K562 (cell line): ENCODE measurements at regions not wholly inside any gene's neighbourhood (a gene's known extent, or its start where the extent isn't known, plus 50 kb on each side); places are given as distances from the start of the nearest gene placed in this dataset.

ENCODE experiments used
- ATAC-seq: fragments of 200-7000 bp; cut with Tn5 transposase; 3 replicates; pipeline ENCODE4 v1.9.1; 2020; ENCODE audit warnings: moderate library complexity
- BruUV-seq: library from RNA; stranded (reverse); fragments of 400-500 nt; replicated peaks from 2 replicates; lab custom pipeline; 2021; lab: Mats Ljungman, UMichigan
- CTCF ChIA-PET: fragments of 300-600 bp; formaldehyde crosslinking; extraction: SDS; loops from one replicate; lab custom pipeline; 2021; ENCODE audit warnings: low intra/inter-chr PET ratio; lab: Yijun Ruan, JAX
- POLR2A ChIA-PET: fragments of 300-600, 350-650 bp; sonication (Branson Sonifier 250); formaldehyde crosslinking; extraction: SDS; loops from one replicate; lab custom pipeline; 2021; ENCODE audit warnings: antibody characterized with exemption, inconsistent platforms; lab: Yijun Ruan, JAX
- DNase-seq, 4 experiments: peaks; one replicate each; pipeline versions ENCODE4 v3.0.0 to v3.0.0-alpha.2; 2011 to 2018; ENCODE audit warnings: low spot score in 3 of 4, mixed read lengths in 3 of 4; ENCODE audit errors: extremely low read depth in 1 of 4
- FAIRE-seq: peaks from 2 replicates; lab custom pipeline; 2011; peaks lifted over from hg19 to GRCh38; lab: Jason Lieb, UNC
- H2AFZ ChIP-seq: 2 replicates; pipeline ENCODE4 v1.6.0; 2011; ENCODE audit warnings: low read depth, low read length, control low read depth, inconsistent platforms
- H3K27ac ChIP-seq: fragments of 200-600 bp; 3 replicates; pipeline ENCODE4 v1.8.0; 2011; ENCODE audit warnings: low read depth, mild to moderate bottlenecking, control low read depth, inconsistent platforms, low read length, moderate library complexity, mixed read lengths; ENCODE audit errors: extremely low read depth
- H3K27me3 ChIP-seq, 2 experiments: fragments of 300-600 bp in 1 of 2; 2 replicates in 1 of 2; 3 replicates in 1 of 2; pipeline versions ENCODE4 v1.6.0 to v1.8.0; 2011; ENCODE audit warnings: inconsistent platforms in 2 of 2, low read length in 2 of 2, mild to moderate bottlenecking in 1 of 2, mixed read lengths in 1 of 2, moderate library complexity in 1 of 2; ENCODE audit not compliant: control insufficient read depth in 2 of 2, insufficient read depth in 2 of 2
- H3K36me3 ChIP-seq: fragments of 300-600 bp; 3 replicates; pipeline ENCODE4 v1.8.0; 2011; ENCODE audit warnings: mild to moderate bottlenecking, low read length, inconsistent platforms; ENCODE audit not compliant: control insufficient read depth, insufficient read depth
- H3K4me1 ChIP-seq, 2 experiments: fragments of 200-600 bp in 1 of 2; replicated peaks in 1 of 2; 2 replicates in 1 of 2; 3 replicates in 1 of 2; pipeline versions ENCODE4 v1.5.1 to v1.8.0; 2011; ENCODE audit warnings: inconsistent platforms in 2 of 2, low read length in 2 of 2, mild to moderate bottlenecking in 1 of 2, mixed read lengths in 1 of 2, moderate library complexity in 1 of 2; ENCODE audit not compliant: control insufficient read depth in 2 of 2, insufficient read depth in 2 of 2
- H3K4me2 ChIP-seq: 2 replicates; pipeline ENCODE4 v1.6.1; 2011; ENCODE audit warnings: low read length, control low read depth, inconsistent platforms, mixed read lengths; ENCODE audit not compliant: insufficient read depth
- H3K4me3 ChIP-seq: fragments of 200-600 bp; sonication (generic), shearing (Covaris generic); 2 replicates; pipeline ENCODE4 v1.5.1; 2016; ENCODE audit warnings: control low read depth, inconsistent platforms
- H3K79me2 ChIP-seq: fragments of 200-600 bp; 3 replicates; pipeline ENCODE4 v1.8.0; 2011; ENCODE audit warnings: low read length, inconsistent platforms; ENCODE audit not compliant: control insufficient read depth, insufficient read depth
- H3K9ac ChIP-seq, 2 experiments: 2 replicates each; pipeline versions ENCODE4 v1.6.0 to v1.6.1; 2011; ENCODE audit warnings: low read depth in 2 of 2, low read length in 2 of 2, control low read depth in 1 of 2, inconsistent platforms in 1 of 2, mild to moderate bottlenecking in 1 of 2, mixed read lengths in 1 of 2; ENCODE audit not compliant: insufficient read depth in 1 of 2
- H3K9me1 ChIP-seq: one replicate; pipeline ENCODE4 v1.6.0; 2011; ENCODE audit warnings: inconsistent platforms, mild to moderate bottlenecking, low read length, moderate library complexity; ENCODE audit not compliant: control insufficient read depth, insufficient read depth
- H3K9me3 ChIP-seq: replicated peaks from 2 replicates; pipeline ENCODE4 v1.5.1; 2011; ENCODE audit warnings: low read depth, low read length, inconsistent platforms; ENCODE audit not compliant: control insufficient read depth, insufficient read depth
- H4K20me1 ChIP-seq: replicated peaks from 2 replicates; pipeline ENCODE4 v1.6.1; 2011; ENCODE audit warnings: low read length, inconsistent platforms, mixed read lengths; ENCODE audit not compliant: control insufficient read depth, insufficient read depth
- CBX3 ChIP-seq, 2 experiments: IDR thresholded peaks; 1 replicate in 1 of 2; 2 replicates in 1 of 2; pipeline ENCODE4 v1.6.1; 2012; ENCODE audit warnings: inconsistent platforms in 2 of 2, low read length in 2 of 2, borderline replicate concordance in 1 of 2, control low read depth in 1 of 2
- FOXA1 ChIP-seq: fragments of 450-650 bp; IDR thresholded peaks from 2 replicates; pipeline ENCODE4 v1.6.1; 2016; ENCODE audit warnings: mild to moderate bottlenecking, borderline replicate concordance
- ZFP30 ChIP-seq: fragments of 250-450 bp; sonication (Bioruptor Pico); IDR thresholded peaks from 2 replicates; pipeline ENCODE4 v1.8.0; 2022; ENCODE audit warnings: moderate library complexity, mild to moderate bottlenecking, inconsistent platforms, borderline replicate concordance
- ZNF561 ChIP-seq: fragments of 450-650 bp; formaldehyde crosslinking; conservative IDR thresholded peaks from 2 replicates; pipeline ENCODE4 v1.4.0; 2020; ENCODE audit warnings: mild to moderate bottlenecking, moderate library complexity
- WGBS: fragments of 100-300 bp; shearing (Covaris generic); methylation state at CpG from one replicate; pipeline ENCODE4 v1.1.6; 2016; ENCODE audit warnings: low coverage, mixed read lengths; ENCODE audit not compliant: insufficient coverage; ENCODE audit errors: missing lambda C conversion rate; 5-methylcytosine and 5-hydroxymethylcytosine counted together
- in situ Hi-C: fragments of 300-500 bp; cut with MboI; formaldehyde crosslinking; loops from 4 replicates; pipeline ENCODE4 v1.15.0; 2018; ENCODE audit warnings: inconsistent platforms, mixed read lengths
- intact Hi-C: fragments of 100-400 bp; cut with micrococcal nuclease; formaldehyde crosslinking; loops from 2 replicates; pipeline ENCODE4 v1.14.2; 2022
- TF ChIP-seq, protein P1 (sequence below), 3 experiments: IDR thresholded peaks in 2 of 3; conservative IDR thresholded peaks in 1 of 3; 2 replicates each; pipeline ENCODE4 v1.5.1; 2011 to 2012; ENCODE audit warnings: low read length in 3 of 3, mild to moderate bottlenecking in 3 of 3, control low read depth in 2 of 3, improper control_type of control experiment in 1 of 3, inconsistent platforms in 1 of 3, low read depth in 1 of 3, mixed read lengths in 1 of 3, moderate library complexity in 1 of 3; ENCODE audit not compliant: insufficient read depth in 2 of 3

DNA sequence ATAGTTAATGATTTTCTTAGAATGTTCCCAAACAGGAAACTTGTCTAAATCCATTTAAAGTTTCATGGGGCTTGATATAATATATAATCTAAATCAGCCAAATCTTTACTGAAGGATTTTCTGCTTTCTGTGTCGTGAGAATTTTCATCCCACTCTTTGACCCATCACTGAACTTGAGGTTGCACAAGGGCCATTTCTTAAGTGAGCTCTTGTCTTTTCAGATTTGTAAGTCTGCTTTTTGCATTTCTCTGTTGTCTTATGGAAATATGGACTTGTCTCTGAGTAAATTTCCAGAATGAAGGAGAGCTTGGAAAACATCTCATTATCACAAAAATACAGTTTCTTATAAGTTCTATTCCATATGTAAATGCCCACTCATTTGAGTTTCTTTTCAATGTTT is 149.2 kb upstream of the ARRDC3 start:
- POLR2A ChIA-PET: no interaction called here
- in situ Hi-C loops: no loop called here
- H4K20me1 ChIP-seq: no peaks in the 10 kb centered on the region
- CTCF ChIA-PET: no interaction called here
- H3K79me2 ChIP-seq: no peaks in the 10 kb centered on the region
- TF ChIP-seq ZNF561 (no peak), CBX3 (IDR thresholded peaks at IDR 0.05; ENCODE audit: borderline replicate concordance in 1 of 2, low read length in 2 of 2) (no peak)
- TF ChIP-seq, protein P1, sequence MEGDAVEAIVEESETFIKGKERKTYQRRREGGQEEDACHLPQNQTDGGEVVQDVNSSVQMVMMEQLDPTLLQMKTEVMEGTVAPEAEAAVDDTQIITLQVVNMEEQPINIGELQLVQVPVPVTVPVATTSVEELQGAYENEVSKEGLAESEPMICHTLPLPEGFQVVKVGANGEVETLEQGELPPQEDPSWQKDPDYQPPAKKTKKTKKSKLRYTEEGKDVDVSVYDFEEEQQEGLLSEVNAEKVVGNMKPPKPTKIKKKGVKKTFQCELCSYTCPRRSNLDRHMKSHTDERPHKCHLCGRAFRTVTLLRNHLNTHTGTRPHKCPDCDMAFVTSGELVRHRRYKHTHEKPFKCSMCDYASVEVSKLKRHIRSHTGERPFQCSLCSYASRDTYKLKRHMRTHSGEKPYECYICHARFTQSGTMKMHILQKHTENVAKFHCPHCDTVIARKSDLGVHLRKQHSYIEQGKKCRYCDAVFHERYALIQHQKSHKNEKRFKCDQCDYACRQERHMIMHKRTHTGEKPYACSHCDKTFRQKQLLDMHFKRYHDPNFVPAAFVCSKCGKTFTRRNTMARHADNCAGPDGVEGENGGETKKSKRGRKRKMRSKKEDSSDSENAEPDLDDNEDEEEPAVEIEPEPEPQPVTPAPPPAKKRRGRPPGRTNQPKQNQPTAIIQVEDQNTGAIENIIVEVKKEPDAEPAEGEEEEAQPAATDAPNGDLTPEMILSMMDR (IDR thresholded peaks at IDR 0.05 in 2 of 3, conservative IDR thresholded peaks at IDR 0.05 in 1 of 3; ENCODE audit: insufficient read depth in 2 of 3, low read depth in 1 of 3, low read length in 3 of 3): no peak
- TF ChIP-seq, all 486 proteins: peak for 0
- WGBS: 0% methylated on average over 1 of the region's 1 CpG
- ATAC-seq (no peak), DNase-seq (no peak), FAIRE-seq (no peak)
- Histone ChIP-seq H3K27me3 (no peaks in the 10 kb centered on the region), H3K36me3 (no peaks in the 10 kb centered on the region), H3K9me1 (no peaks in the 10 kb centered on the region), H3K27ac (no peak overlapping the region), H3K4me2 (no peak overlapping the region), H3K9ac (no peak overlapping the region), H3K4me3 (no peak overlapping the region), H3K4me1 (no peaks in the 10 kb centered on the region), H2AFZ (no peak overlapping the region), H3K9me3 (no peaks in the 10 kb centered on the region)
- no TSS peak for BruUV-seq
- intact Hi-C loops: no loop called here

- CTCF ChIA-PET: no interaction called here
- intact Hi-C loops: no loop called here
- Histone ChIP-seq H3K4me1 (no peaks in the 10 kb centered on the region), H3K36me3 (no peaks in the 10 kb centered on the region), H2AFZ (no peak overlapping the region), H4K20me1 (no peaks in the 10 kb centered on the region), H3K9ac (no peak overlapping the region), H3K4me2 (no peak overlapping the region), H3K9me1 (no peaks in the 10 kb centered on the region), H3K27ac (no peak overlapping the region), H3K4me3 (no peak overlapping the region), H3K27me3 (no peaks in the 10 kb centered on the region), H3K9me3 (no peaks in the 10 kb centered on the region), H3K79me2 (no peaks in the 10 kb centered on the region)
- in situ Hi-C loops: no loop called here
- TF ChIP-seq FOXA1: no peak
- no peak for TF ChIP-seq ZFP30 (CRISPR knock-in tag)
- BruUV-seq: no TSS peak
- FAIRE-seq: no peak
- 2% methylated on average over 2 of the region's 2 CpGs for WGBS
- ATAC-seq: no peak
- DNase-seq: no peak
- POLR2A ChIA-PET: no interaction called here
These were observed 145.7 kb upstream of the ARRDC3 start for GRCh38 chr5:91528831-91529230.
